RCC 7860 (cell line): ENCODE measurements at regions not wholly inside any gene's neighbourhood (a gene's known extent, or its start where the extent isn't known, plus 50 kb on each side); places are given as distances from the start of the nearest gene placed in this dataset.

Experiments used
- DNase-seq: peaks from one replicate; pipeline ENCODE4 v3.0.0-alpha.2; 2015; ENCODE audit warnings: low spot score
- FAIRE-seq: peaks from 2 replicates; lab custom pipeline; 2012; peaks lifted over from hg19 to GRCh38; lab: Jason Lieb, UNC

DNA sequence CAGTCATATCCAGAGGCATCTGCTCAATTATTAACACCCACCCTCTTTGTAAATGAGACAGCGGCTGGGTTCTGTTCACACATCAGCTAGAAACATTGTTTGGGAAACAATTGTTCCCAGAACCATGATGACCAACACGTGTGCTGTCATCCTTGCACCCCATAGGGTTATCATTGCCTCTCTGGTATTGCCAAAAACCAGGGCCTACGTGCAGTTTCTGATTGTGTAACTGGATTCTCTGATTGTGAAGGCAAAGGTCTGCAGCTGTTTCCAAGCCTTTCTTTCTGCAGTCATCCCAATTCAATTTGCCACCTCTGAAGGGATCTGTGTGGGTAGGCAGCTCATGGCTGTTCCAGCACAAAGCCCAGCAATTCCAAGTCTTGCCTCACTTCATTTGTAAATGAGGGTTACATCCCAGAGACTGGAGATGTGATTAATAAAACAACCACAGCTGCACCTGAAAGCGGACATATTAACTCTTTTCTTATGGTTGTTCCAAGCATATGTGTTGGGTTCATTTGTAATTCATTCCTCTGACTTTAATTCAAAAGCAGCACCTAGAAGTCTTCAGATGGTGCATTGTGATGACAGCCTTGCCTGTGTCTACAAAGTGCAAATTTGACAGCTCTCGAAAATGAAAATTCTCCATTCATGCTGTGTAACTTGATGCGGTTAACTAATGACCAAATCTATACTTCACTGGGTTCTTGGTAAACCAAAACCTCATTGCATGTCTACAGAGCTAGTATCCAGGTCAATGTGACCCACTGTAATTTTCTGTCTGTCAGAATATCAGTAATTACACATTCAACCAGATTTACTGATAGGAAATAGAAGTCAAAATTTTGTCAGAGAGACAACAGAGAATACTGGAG lies 66.6 kb downstream of the YIPF5 start:
- FAIRE-seq: no peak
- no peak for DNase-seq

GRCh38 chr5:144105371-144105770 lies 65.1 kb downstream of the YIPF5 start:
- DNase-seq (no peak), FAIRE-seq (no peak)

DNA sequence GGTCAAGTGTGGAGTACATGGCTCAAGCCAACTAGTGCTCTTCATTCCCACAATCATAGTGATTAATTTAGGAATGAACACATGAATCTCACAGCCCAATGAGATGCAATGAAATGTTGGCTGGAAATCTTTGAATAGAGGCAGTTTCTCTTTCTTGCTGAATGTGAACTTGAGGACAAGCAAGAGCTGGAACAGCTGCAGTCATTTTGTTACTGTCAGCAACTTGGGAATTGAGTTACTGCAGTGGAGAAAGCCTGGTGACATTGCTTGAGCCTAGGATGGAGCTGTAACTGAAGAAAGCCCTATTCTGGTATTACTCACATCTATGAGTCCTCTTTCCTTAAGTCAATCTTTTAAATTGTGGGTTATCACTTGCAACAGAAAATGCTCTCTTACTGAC lies 62.3 kb downstream of the YIPF5 start:
- no peak for DNase-seq
- FAIRE-seq: no peak
